ENCODE measurements at regions not wholly inside any gene's neighbourhood (a gene's known extent, or its start where the extent isn't known, plus 50 kb on each side); places are given as distances from the start of the nearest gene placed in this dataset.

GRCh38 chr2:118255771-118256372 lies 167.6 kb downstream of the INSIG2 start:
- DNase-seq = no peak

GRCh38 chr2:118255301-118255700 lies 167.0 kb downstream of the INSIG2 start:
- no peak for DNase-seq

GRCh38 chr2:118254116-118254515 lies 165.8 kb downstream of the INSIG2 start:
- DNase-seq = no peak

GRCh38 chr2:118251427-118251826 lies 163.2 kb downstream of the INSIG2 start:
- no peak for DNase-seq

GRCh38 chr2:118250463-118250862 lies 162.2 kb downstream of the INSIG2 start:
- no peak for DNase-seq

- DNase-seq = no peak
Observed at GRCh38 chr2:118250001-118250400, 161.7 kb downstream of the INSIG2 start.

GRCh38 chr2:118249531-118249930 lies 161.3 kb downstream of the INSIG2 start:
- DNase-seq = no peak

- no peak for DNase-seq
Observed at GRCh38 chr2:118246726-118247125, 158.5 kb downstream of the INSIG2 start.

- DNase-seq = no peak
Observed at GRCh38 chr2:118246079-118246478, 157.8 kb downstream of the INSIG2 start.

- DNase-seq = no peak
Observed at GRCh38 chr2:118244686-118245085, 156.4 kb downstream of the INSIG2 start.

- no peak for DNase-seq
Observed at GRCh38 chr2:118243031-118243430, 154.8 kb downstream of the INSIG2 start.

- DNase-seq = no peak
Observed at GRCh38 chr2:118242216-118242615, 153.9 kb downstream of the INSIG2 start.

- DNase-seq = no peak
Observed at GRCh38 chr2:118241128-118241527, 152.9 kb downstream of the INSIG2 start.

- no peak for DNase-seq
Observed at GRCh38 chr2:118240276-118240675, 152.0 kb downstream of the INSIG2 start.

GRCh38 chr2:118239284-118239683 lies 151.0 kb downstream of the INSIG2 start:
- no peak for DNase-seq

- DNase-seq = no peak
Observed at GRCh38 chr2:118237451-118237850, 149.2 kb downstream of the INSIG2 start.

GRCh38 chr2:118232796-118233195 lies 144.5 kb downstream of the INSIG2 start:
- DNase-seq = no peak

- no peak for DNase-seq
Observed at GRCh38 chr2:118232391-118232790, 144.1 kb downstream of the INSIG2 start.

GRCh38 chr2:118231759-118232158 lies 143.5 kb downstream of the INSIG2 start:
- no peak for DNase-seq

- no peak for DNase-seq
Observed at GRCh38 chr2:118227698-118228508, 139.6 kb downstream of the INSIG2 start.

- no peak for DNase-seq
Observed at GRCh38 chr2:118225666-118226065, 137.4 kb downstream of the INSIG2 start.

GRCh38 chr2:118224895-118225311 lies 136.6 kb downstream of the INSIG2 start:
- no peak for DNase-seq

GRCh38 chr2:118223992-118224894 lies 136.0 kb downstream of the INSIG2 start:
- peak; percentile 5 for DNase-seq

Data from RPMI8226 (cell line).